ENCODE measurements at regions not wholly inside any gene's neighbourhood (a gene's known extent, or its start where the extent isn't known, plus 50 kb on each side); places are given as distances from the start of the nearest gene placed in this dataset.
"Not testable (repeated sequence)": the region's sequence is repeated elsewhere in the genome, so short reads cannot be mapped to it uniquely, and the experiment has no call there.

DNA sequence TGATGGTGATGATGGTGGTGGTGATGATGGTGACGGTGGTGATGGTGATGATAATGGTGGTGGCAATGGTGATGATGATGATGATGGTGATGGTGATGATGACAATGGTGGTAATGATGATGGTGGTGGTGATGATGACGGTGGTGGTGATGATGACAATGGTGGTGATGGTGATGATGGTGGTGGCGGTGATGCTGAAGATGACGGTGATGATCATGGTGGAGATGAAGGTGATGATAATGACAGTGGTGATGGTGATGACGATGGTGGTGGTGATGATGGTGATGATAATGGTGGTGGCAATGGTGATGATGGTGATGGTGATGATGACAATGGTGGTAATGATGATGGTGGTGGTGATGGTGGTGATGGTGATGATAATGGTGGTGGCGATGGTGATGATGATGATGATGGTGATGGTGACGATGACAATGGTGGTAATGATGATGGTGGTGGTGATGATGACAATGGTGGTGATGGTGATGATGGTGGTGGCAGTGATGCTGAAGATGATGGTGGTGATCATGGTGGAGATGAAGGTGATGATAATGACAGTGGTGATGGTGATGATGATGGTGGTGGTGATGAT, 283.0 kb downstream of the FOXL1 start:
- not testable (repeated sequence) for H4K8ac ChIP-seq (ENCODE audit: low read depth, low read length); H3K79me2 ChIP-seq (ENCODE audit: control insufficient read depth, insufficient read depth, low read length); H3K27me3 ChIP-seq (ENCODE audit: insufficient read depth, low read length, poor library complexity); H4K5ac ChIP-seq (ENCODE audit: low read length); H3K18ac ChIP-seq (ENCODE audit: low read length); H2BK5ac ChIP-seq (ENCODE audit: low read length); DNase-seq; H3K4me3 ChIP-seq (ENCODE audit: low read length); H3K4me1 ChIP-seq (ENCODE audit: control insufficient read depth, low read depth, low read length); H3K56ac ChIP-seq (ENCODE audit: low read length); H3K79me1 ChIP-seq (ENCODE audit: low read length); H3K4me2 ChIP-seq (ENCODE audit: low read length); H2AK5ac ChIP-seq (ENCODE audit: low read length); H3K36me3 ChIP-seq (ENCODE audit: control insufficient read depth, insufficient read depth, low read length); H3K27ac ChIP-seq (ENCODE audit: low read depth, low read length); H2BK120ac ChIP-seq (ENCODE audit: low read depth, low read length); H3K4ac ChIP-seq (ENCODE audit: low read depth, low read length); H3K23ac ChIP-seq (ENCODE audit: low read length); H2BK15ac ChIP-seq (replicated peaks; ENCODE audit: low read depth); H3K9ac ChIP-seq (ENCODE audit: low read length)
- no CpG with 5 or more reads among the region's 7 CpGs for WGBS (ENCODE audit: extremely low coverage, insufficient coverage, low lambda C conversion rate)

GRCh38 chr16:86862595-86863280, 284.4 kb downstream of the FOXL1 start:
- Histone ChIP-seq H4K5ac (ENCODE audit: low read length) (no peak overlapping the region), H3K36me3 (ENCODE audit: control insufficient read depth, insufficient read depth, low read length) (no peaks in the 10 kb centered on the region), H3K27ac (ENCODE audit: low read depth, low read length) (no peak overlapping the region), H2BK5ac (ENCODE audit: low read length) (no peak overlapping the region), H3K4me3 (ENCODE audit: low read length) (no peak overlapping the region), H2BK15ac (replicated peaks; ENCODE audit: low read depth) (no peak overlapping the region), H3K4ac (ENCODE audit: low read depth, low read length) (no peak overlapping the region), H3K27me3 (ENCODE audit: insufficient read depth, low read length, poor library complexity) (no peaks in the 10 kb centered on the region), H3K4me2 (ENCODE audit: low read length) (no peak overlapping the region), H3K56ac (ENCODE audit: low read length) (no peak overlapping the region), H3K9ac (ENCODE audit: low read length) (no peak overlapping the region), H4K8ac (ENCODE audit: low read depth, low read length) (no peak overlapping the region), H3K18ac (ENCODE audit: low read length) (no peak overlapping the region), H2BK120ac (ENCODE audit: low read depth, low read length) (no peak overlapping the region), H3K79me1 (ENCODE audit: low read length) (no peaks in the 10 kb centered on the region), H3K4me1 (ENCODE audit: control insufficient read depth, low read depth, low read length) (no peaks in the 10 kb centered on the region), H3K79me2 (ENCODE audit: control insufficient read depth, insufficient read depth, low read length) (no peaks in the 10 kb centered on the region), H3K23ac (ENCODE audit: low read length) (no peak overlapping the region), H2AK5ac (ENCODE audit: low read length) (no peak overlapping the region)
- no CpG with 5 or more reads among the region's 14 CpGs for WGBS (ENCODE audit: extremely low coverage, insufficient coverage, low lambda C conversion rate)
- DNase-seq = no peak

- Histone ChIP-seq H3K27ac (ENCODE audit: low read depth, low read length) (no peak overlapping the region), H3K36me3 (ENCODE audit: control insufficient read depth, insufficient read depth, low read length) (no peaks in the 10 kb centered on the region), H2BK15ac (replicated peaks; ENCODE audit: low read depth) (no peak overlapping the region), H3K23ac (ENCODE audit: low read length) (no peak overlapping the region), H3K79me1 (ENCODE audit: low read length) (no peaks in the 10 kb centered on the region), H2BK120ac (ENCODE audit: low read depth, low read length) (no peak overlapping the region), H3K4me1 (ENCODE audit: control insufficient read depth, low read depth, low read length) (no peaks in the 10 kb centered on the region), H3K27me3 (ENCODE audit: insufficient read depth, low read length, poor library complexity) (no peaks in the 10 kb centered on the region), H3K4me2 (ENCODE audit: low read length) (no peak overlapping the region), H3K56ac (ENCODE audit: low read length) (no peak overlapping the region), H3K4ac (ENCODE audit: low read depth, low read length) (no peak overlapping the region), H3K4me3 (ENCODE audit: low read length) (no peak overlapping the region), H4K5ac (ENCODE audit: low read length) (no peak overlapping the region), H3K18ac (ENCODE audit: low read length) (no peak overlapping the region), H3K79me2 (ENCODE audit: control insufficient read depth, insufficient read depth, low read length) (no peaks in the 10 kb centered on the region), H2AK5ac (ENCODE audit: low read length) (no peak overlapping the region), H3K9ac (ENCODE audit: low read length) (no peak overlapping the region), H4K8ac (ENCODE audit: low read depth, low read length) (no peak overlapping the region), H2BK5ac (ENCODE audit: low read length) (no peak overlapping the region)
- no CpG with 5 or more reads among the region's 7 CpGs for WGBS (ENCODE audit: extremely low coverage, insufficient coverage, low lambda C conversion rate)
- no peak for DNase-seq
These were observed 285.3 kb downstream of the FOXL1 start for GRCh38 chr16:86863609-86864008.

- H2BK15ac ChIP-seq (replicated peaks; ENCODE audit: low read depth) = no peak overlapping the region
- no peak overlapping the region for H3K56ac ChIP-seq (ENCODE audit: low read length)
- H3K4me1 ChIP-seq (ENCODE audit: control insufficient read depth, low read depth, low read length) = no peaks in the 10 kb centered on the region
- H3K36me3 ChIP-seq (ENCODE audit: control insufficient read depth, insufficient read depth, low read length) = no peaks in the 10 kb centered on the region
- no peaks in the 10 kb centered on the region for H3K79me1 ChIP-seq (ENCODE audit: low read length)
- no peak overlapping the region for H3K27ac ChIP-seq (ENCODE audit: low read depth, low read length)
- no peak for DNase-seq
- H3K4me3 ChIP-seq (ENCODE audit: low read length) = no peak overlapping the region
- H3K4ac ChIP-seq (ENCODE audit: low read depth, low read length) = no peak overlapping the region
- H3K18ac ChIP-seq (ENCODE audit: low read length) = no peak overlapping the region
- no peak overlapping the region for H2BK120ac ChIP-seq (ENCODE audit: low read depth, low read length)
- H4K5ac ChIP-seq (ENCODE audit: low read length) = no peak overlapping the region
- H3K79me2 ChIP-seq (ENCODE audit: control insufficient read depth, insufficient read depth, low read length) = no peaks in the 10 kb centered on the region
- no peak overlapping the region for H2AK5ac ChIP-seq (ENCODE audit: low read length)
- WGBS (ENCODE audit: extremely low coverage, insufficient coverage, low lambda C conversion rate) = no CpG with 5 or more reads among the region's 6 CpGs
- H3K27me3 ChIP-seq (ENCODE audit: insufficient read depth, low read length, poor library complexity) = no peaks in the 10 kb centered on the region
- no peak overlapping the region for H3K9ac ChIP-seq (ENCODE audit: low read length)
- no peak overlapping the region for H4K8ac ChIP-seq (ENCODE audit: low read depth, low read length)
- no peak overlapping the region for H3K23ac ChIP-seq (ENCODE audit: low read length)
- no peak overlapping the region for H3K4me2 ChIP-seq (ENCODE audit: low read length)
- no peak overlapping the region for H2BK5ac ChIP-seq (ENCODE audit: low read length)
These were observed 286.2 kb downstream of the FOXL1 start for GRCh38 chr16:86864586-86864985.

DNA sequence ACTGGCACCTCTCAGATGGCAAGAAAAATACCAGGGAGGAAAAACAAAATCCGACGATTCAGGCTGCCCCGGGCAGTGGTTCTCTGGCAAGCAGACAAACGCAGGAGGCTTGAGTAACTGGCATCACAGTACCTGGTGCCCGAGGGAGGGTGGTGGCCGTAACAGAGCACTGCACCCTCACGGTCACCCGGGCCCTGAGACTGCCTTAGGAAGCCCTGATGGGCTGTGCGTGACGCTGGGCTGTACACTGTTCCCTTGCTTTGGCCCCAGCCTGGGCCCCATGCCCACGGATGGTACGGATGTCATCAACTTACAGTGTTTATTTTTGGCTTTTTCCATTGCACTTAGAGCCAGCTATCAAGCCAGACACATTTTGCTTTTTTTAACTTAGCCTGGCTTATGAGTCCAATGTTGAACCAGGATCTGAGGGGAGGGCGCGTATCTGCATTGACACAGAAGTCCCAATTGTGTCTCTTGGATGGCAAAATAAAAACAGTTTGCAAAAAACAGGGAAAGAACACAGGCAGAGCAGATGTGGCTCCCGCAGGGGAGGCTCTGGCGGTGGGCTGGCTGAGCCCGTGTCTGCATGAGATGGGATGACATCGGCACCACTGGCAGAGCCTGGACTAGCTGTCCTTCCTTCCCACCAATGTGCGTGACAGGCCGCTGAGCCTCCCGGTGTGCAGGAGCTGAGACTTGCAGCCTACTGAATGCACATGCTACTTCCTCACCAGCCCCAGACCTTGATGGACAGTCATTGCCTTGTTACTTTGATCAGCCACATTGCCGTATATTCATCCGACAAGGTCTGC, 287.7 kb downstream of the FOXL1 start:
- no peak for DNase-seq
- Histone ChIP-seq H4K5ac (ENCODE audit: low read length) (no peak overlapping the region), H4K8ac (ENCODE audit: low read depth, low read length) (no peak overlapping the region), H3K9ac (ENCODE audit: low read length) (no peak overlapping the region), H3K4ac (ENCODE audit: low read depth, low read length) (no peak overlapping the region), H3K79me2 (ENCODE audit: control insufficient read depth, insufficient read depth, low read length) (no peaks in the 10 kb centered on the region), H3K4me1 (ENCODE audit: control insufficient read depth, low read depth, low read length) (no peaks in the 10 kb centered on the region), H3K23ac (ENCODE audit: low read length) (no peak overlapping the region), H3K27me3 (ENCODE audit: insufficient read depth, low read length, poor library complexity) (no peaks in the 10 kb centered on the region), H3K4me3 (ENCODE audit: low read length) (no peak overlapping the region), H3K4me2 (ENCODE audit: low read length) (no peak overlapping the region), H3K56ac (ENCODE audit: low read length) (no peak overlapping the region), H3K18ac (ENCODE audit: low read length) (no peak overlapping the region), H2BK120ac (ENCODE audit: low read depth, low read length) (no peak overlapping the region), H2BK5ac (ENCODE audit: low read length) (no peak overlapping the region), H2BK15ac (replicated peaks; ENCODE audit: low read depth) (no peak overlapping the region), H3K36me3 (ENCODE audit: control insufficient read depth, insufficient read depth, low read length) (no peaks in the 10 kb centered on the region), H3K27ac (ENCODE audit: low read depth, low read length) (no peak overlapping the region), H3K79me1 (ENCODE audit: low read length) (no peaks in the 10 kb centered on the region), H2AK5ac (ENCODE audit: low read length) (no peak overlapping the region)
- no CpG with 5 or more reads among the region's 23 CpGs for WGBS (ENCODE audit: extremely low coverage, insufficient coverage, low lambda C conversion rate)
